ENCODE measurements at regions not wholly inside any gene's neighbourhood (a gene's known extent, or its start where the extent isn't known, plus 50 kb on each side); places are given as distances from the start of the nearest gene placed in this dataset.
"Not testable (repeated sequence)": the region's sequence is repeated elsewhere in the genome, so short reads cannot be mapped to it uniquely, and the experiment has no call there.

DNA sequence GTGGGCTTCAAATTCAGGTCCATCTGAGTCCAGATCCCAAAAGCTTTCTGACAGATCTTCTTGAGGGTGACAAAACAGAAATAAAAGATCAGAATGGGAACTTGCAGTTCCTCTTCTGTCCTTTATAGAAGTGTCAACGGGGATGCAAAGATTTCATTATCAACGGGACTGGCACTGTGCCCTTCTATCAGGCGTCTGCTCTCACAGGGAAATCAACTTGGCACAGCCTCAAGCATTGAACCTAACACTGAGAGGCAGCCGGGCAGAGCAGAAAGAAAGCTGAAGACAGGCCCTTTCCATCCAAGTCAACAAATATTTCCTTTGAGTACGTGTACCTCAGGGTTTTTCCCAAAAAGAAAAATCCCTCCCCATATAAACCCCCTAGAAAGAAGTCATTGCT lies 136.4 kb upstream of the RRN3 start:
- not testable (repeated sequence) for TF ChIP-seq CTCF (IDR thresholded peaks at IDR 0.05; ENCODE audit: borderline replicate concordance, extremely low read depth, low read length, poor library complexity, severe bottlenecking); EZH2 (IDR thresholded peaks at IDR 0.05; ENCODE audit: borderline replicate concordance, low read depth, low read length, severe bottlenecking)
